Kidney epithelial cell (primary cell): ENCODE measurements at regions not wholly inside any gene's neighbourhood (a gene's known extent, or its start where the extent isn't known, plus 50 kb on each side); places are given as distances from the start of the nearest gene placed in this dataset.

ENCODE experiments used
- DNase-seq: peaks from one replicate; pipeline ENCODE4 v3.0.0-alpha.2; 2010; ENCODE audit warnings: low read depth
- H3K27me3 ChIP-seq: 2 replicates; pipeline ENCODE4 v1.6.0; 2011; ENCODE audit warnings: low read length; ENCODE audit not compliant: control insufficient read depth, insufficient read depth
- H3K36me3 ChIP-seq: 2 replicates; pipeline ENCODE4 v1.5.1; 2011; ENCODE audit warnings: low read length; ENCODE audit not compliant: control insufficient read depth, insufficient read depth
- H3K4me3 ChIP-seq: 2 replicates; pipeline ENCODE4 v1.5.1; 2011; ENCODE audit warnings: low read depth, mild to moderate bottlenecking, control low read depth, low read length
- CTCF ChIP-seq: IDR thresholded peaks from 2 replicates; pipeline ENCODE4 v1.5.1; 2011; ENCODE audit warnings: mild to moderate bottlenecking, moderate library complexity, low read length, control low read depth, inconsistent platforms; ENCODE audit not compliant: insufficient read depth, poor library complexity, severe bottlenecking

GRCh38 chr7:93021748-93022147 is 96.0 kb downstream of the SAMD9 start:
- Histone ChIP-seq H3K4me3 (no peak overlapping the region), H3K27me3 (no peaks in the 10 kb centered on the region), H3K36me3 (no peaks in the 10 kb centered on the region)
- DNase-seq = no peak
- TF ChIP-seq CTCF = no peak

GRCh38 chr7:93018716-93019115 is 99.1 kb downstream of the SAMD9 start:
- no peak for TF ChIP-seq CTCF
- no peaks in the 10 kb centered on the region for H3K27me3 ChIP-seq
- H3K36me3 ChIP-seq = no peaks in the 10 kb centered on the region
- H3K4me3 ChIP-seq = no peak overlapping the region
- DNase-seq = no peak

GRCh38 chr7:93016681-93017381 is 100.9 kb downstream of the SAMD9 start:
- Histone ChIP-seq H3K36me3 (no peaks in the 10 kb centered on the region), H3K27me3 (no peaks in the 10 kb centered on the region), H3K4me3 (no peak overlapping the region)
- no peak for TF ChIP-seq CTCF
- DNase-seq = no peak

- Histone ChIP-seq H3K4me3 (no peak overlapping the region), H3K27me3 (no peaks in the 10 kb centered on the region), H3K36me3 (no peaks in the 10 kb centered on the region)
- no peak for TF ChIP-seq CTCF
- no peak for DNase-seq
These were observed 101.8 kb downstream of the SAMD9 start for GRCh38 chr7:93015779-93016481.

GRCh38 chr7:93015101-93015778 is 102.5 kb downstream of the SAMD9 start:
- Histone ChIP-seq H3K36me3 (no peaks in the 10 kb centered on the region), H3K27me3 (no peaks in the 10 kb centered on the region), H3K4me3 (no peak overlapping the region)
- TF ChIP-seq CTCF = no peak
- no peak for DNase-seq
